ENCODE measurements at regions not wholly inside any gene's neighbourhood (a gene's known extent, or its start where the extent isn't known, plus 50 kb on each side); places are given as distances from the start of the nearest gene placed in this dataset.

GRCh38 chr21:22871692-22872091 lies 1873.5 kb downstream of the NCAM2 start:
- H3K27me3 ChIP-seq (replicated peaks; ENCODE audit: control insufficient read depth, insufficient read depth, low read length) = no peaks in the 10 kb centered on the region
- no peaks in the 10 kb centered on the region for H3K4me1 ChIP-seq (ENCODE audit: control insufficient read depth, insufficient read depth, low read length)
- H3K4me3 ChIP-seq (ENCODE audit: low read length) = no peak overlapping the region
- no peak for DNase-seq (ENCODE audit: low read depth)
- no peaks in the 10 kb centered on the region for H3K9me3 ChIP-seq (ENCODE audit: control insufficient read depth, low read length)
- H3K9ac ChIP-seq (ENCODE audit: low read length) = no peak overlapping the region
- no peaks in the 10 kb centered on the region for H3K36me3 ChIP-seq (ENCODE audit: control insufficient read depth, insufficient read depth, low read length, severe bottlenecking)

- Histone ChIP-seq H3K9ac (ENCODE audit: low read length) (no peak overlapping the region), H3K4me3 (ENCODE audit: low read length) (no peak overlapping the region)
Measured at GRCh38 chr21:22880573-22880972, 1882.4 kb downstream of the NCAM2 start.

GRCh38 chr21:22881131-22881530 lies 1882.9 kb downstream of the NCAM2 start:
- H3K9ac ChIP-seq (ENCODE audit: low read length) = no peak overlapping the region
- no peaks in the 10 kb centered on the region for H3K36me3 ChIP-seq (ENCODE audit: control insufficient read depth, insufficient read depth, low read length, severe bottlenecking)
- no peak overlapping the region for H3K4me3 ChIP-seq (ENCODE audit: low read length)
- H3K9me3 ChIP-seq (ENCODE audit: control insufficient read depth, low read length) = no peaks in the 10 kb centered on the region
- H3K27me3 ChIP-seq (replicated peaks; ENCODE audit: control insufficient read depth, insufficient read depth, low read length) = no peaks in the 10 kb centered on the region
- no peaks in the 10 kb centered on the region for H3K4me1 ChIP-seq (ENCODE audit: control insufficient read depth, insufficient read depth, low read length)
- DNase-seq (ENCODE audit: low read depth) = no peak

More at GRCh38 chr21:22880573-22880972, 1882.4 kb downstream of the NCAM2 start:
- no peaks in the 10 kb centered on the region for H3K36me3 ChIP-seq (ENCODE audit: control insufficient read depth, insufficient read depth, low read length, severe bottlenecking)
- no peak for DNase-seq (ENCODE audit: low read depth)
- H3K9me3 ChIP-seq (ENCODE audit: control insufficient read depth, low read length) = no peaks in the 10 kb centered on the region
- no peaks in the 10 kb centered on the region for H3K4me1 ChIP-seq (ENCODE audit: control insufficient read depth, insufficient read depth, low read length)
- no peaks in the 10 kb centered on the region for H3K27me3 ChIP-seq (replicated peaks; ENCODE audit: control insufficient read depth, insufficient read depth, low read length)

GRCh38 chr21:22885079-22885478 lies 1886.9 kb downstream of the NCAM2 start:
- Histone ChIP-seq H3K9me3 (ENCODE audit: control insufficient read depth, low read length) (no peaks in the 10 kb centered on the region), H3K4me1 (ENCODE audit: control insufficient read depth, insufficient read depth, low read length) (no peaks in the 10 kb centered on the region), H3K9ac (ENCODE audit: low read length) (no peak overlapping the region), H3K4me3 (ENCODE audit: low read length) (no peak overlapping the region), H3K36me3 (ENCODE audit: control insufficient read depth, insufficient read depth, low read length, severe bottlenecking) (no peaks in the 10 kb centered on the region), H3K27me3 (replicated peaks; ENCODE audit: control insufficient read depth, insufficient read depth, low read length) (no peaks in the 10 kb centered on the region)
- no peak for DNase-seq (ENCODE audit: low read depth)

GRCh38 chr21:22885614-22886013 lies 1887.4 kb downstream of the NCAM2 start:
- Histone ChIP-seq H3K4me1 (ENCODE audit: control insufficient read depth, insufficient read depth, low read length) (no peaks in the 10 kb centered on the region), H3K9me3 (ENCODE audit: control insufficient read depth, low read length) (no peaks in the 10 kb centered on the region)
- no peak for DNase-seq (ENCODE audit: low read depth)

GRCh38 chr21:22889445-22889844 lies 1891.2 kb downstream of the NCAM2 start:
- Histone ChIP-seq H3K9me3 (ENCODE audit: control insufficient read depth, low read length) (no peaks in the 10 kb centered on the region), H3K9ac (ENCODE audit: low read length) (no peak overlapping the region), H3K4me3 (ENCODE audit: low read length) (no peak overlapping the region), H3K4me1 (ENCODE audit: control insufficient read depth, insufficient read depth, low read length) (no peaks in the 10 kb centered on the region), H3K36me3 (ENCODE audit: control insufficient read depth, insufficient read depth, low read length, severe bottlenecking) (no peaks in the 10 kb centered on the region), H3K27me3 (replicated peaks; ENCODE audit: control insufficient read depth, insufficient read depth, low read length) (no peaks in the 10 kb centered on the region)
- no peak for DNase-seq (ENCODE audit: low read depth)

More at GRCh38 chr21:22885614-22886013, 1887.4 kb downstream of the NCAM2 start:
- Histone ChIP-seq H3K27me3 (replicated peaks; ENCODE audit: control insufficient read depth, insufficient read depth, low read length) (no peaks in the 10 kb centered on the region), H3K36me3 (ENCODE audit: control insufficient read depth, insufficient read depth, low read length, severe bottlenecking) (no peaks in the 10 kb centered on the region), H3K9ac (ENCODE audit: low read length) (no peak overlapping the region), H3K4me3 (ENCODE audit: low read length) (no peak overlapping the region)

- Histone ChIP-seq H3K4me1 (ENCODE audit: control insufficient read depth, insufficient read depth, low read length) (no peaks in the 10 kb centered on the region), H3K9me3 (ENCODE audit: control insufficient read depth, low read length) (no peaks in the 10 kb centered on the region), H3K27me3 (replicated peaks; ENCODE audit: control insufficient read depth, insufficient read depth, low read length) (no peaks in the 10 kb centered on the region), H3K9ac (ENCODE audit: low read length) (no peak overlapping the region), H3K4me3 (ENCODE audit: low read length) (no peak overlapping the region), H3K36me3 (ENCODE audit: control insufficient read depth, insufficient read depth, low read length, severe bottlenecking) (no peaks in the 10 kb centered on the region)
- DNase-seq (ENCODE audit: low read depth) = no peak
Measured at GRCh38 chr21:22890656-22891055, 1892.4 kb downstream of the NCAM2 start.

GRCh38 chr21:22892028-22892427 lies 1893.8 kb downstream of the NCAM2 start:
- no peak overlapping the region for H3K9ac ChIP-seq (ENCODE audit: low read length)
- no peaks in the 10 kb centered on the region for H3K4me1 ChIP-seq (ENCODE audit: control insufficient read depth, insufficient read depth, low read length)
- H3K9me3 ChIP-seq (ENCODE audit: control insufficient read depth, low read length) = no peaks in the 10 kb centered on the region
- no peak overlapping the region for H3K4me3 ChIP-seq (ENCODE audit: low read length)
- H3K36me3 ChIP-seq (ENCODE audit: control insufficient read depth, insufficient read depth, low read length, severe bottlenecking) = no peaks in the 10 kb centered on the region
- DNase-seq (ENCODE audit: low read depth) = no peak
- no peaks in the 10 kb centered on the region for H3K27me3 ChIP-seq (replicated peaks; ENCODE audit: control insufficient read depth, insufficient read depth, low read length)

- Histone ChIP-seq H3K4me1 (ENCODE audit: control insufficient read depth, insufficient read depth, low read length) (no peaks in the 10 kb centered on the region), H3K4me3 (ENCODE audit: low read length) (no peak overlapping the region), H3K36me3 (ENCODE audit: control insufficient read depth, insufficient read depth, low read length, severe bottlenecking) (no peaks in the 10 kb centered on the region), H3K9ac (ENCODE audit: low read length) (no peak overlapping the region), H3K27me3 (replicated peaks; ENCODE audit: control insufficient read depth, insufficient read depth, low read length) (no peaks in the 10 kb centered on the region), H3K9me3 (ENCODE audit: control insufficient read depth, low read length) (no peaks in the 10 kb centered on the region)
- DNase-seq (ENCODE audit: low read depth) = no peak
Measured at GRCh38 chr21:22892740-22893139, 1894.5 kb downstream of the NCAM2 start.

- H3K9me3 ChIP-seq (ENCODE audit: control insufficient read depth, low read length) = no peaks in the 10 kb centered on the region
- H3K9ac ChIP-seq (ENCODE audit: low read length) = no peak overlapping the region
- no peak for DNase-seq (ENCODE audit: low read depth)
- H3K36me3 ChIP-seq (ENCODE audit: control insufficient read depth, insufficient read depth, low read length, severe bottlenecking) = no peaks in the 10 kb centered on the region
- H3K27me3 ChIP-seq (replicated peaks; ENCODE audit: control insufficient read depth, insufficient read depth, low read length) = no peaks in the 10 kb centered on the region
- no peak overlapping the region for H3K4me3 ChIP-seq (ENCODE audit: low read length)
- H3K4me1 ChIP-seq (ENCODE audit: control insufficient read depth, insufficient read depth, low read length) = no peaks in the 10 kb centered on the region
Measured at GRCh38 chr21:22898051-22898665, 1899.9 kb downstream of the NCAM2 start.

- H3K9me3 ChIP-seq (ENCODE audit: control insufficient read depth, low read length) = no peaks in the 10 kb centered on the region
- DNase-seq (ENCODE audit: low read depth) = no peak
- no peaks in the 10 kb centered on the region for H3K36me3 ChIP-seq (ENCODE audit: control insufficient read depth, insufficient read depth, low read length, severe bottlenecking)
- no peaks in the 10 kb centered on the region for H3K4me1 ChIP-seq (ENCODE audit: control insufficient read depth, insufficient read depth, low read length)
- H3K9ac ChIP-seq (ENCODE audit: low read length) = no peak overlapping the region
- H3K4me3 ChIP-seq (ENCODE audit: low read length) = no peak overlapping the region
- no peaks in the 10 kb centered on the region for H3K27me3 ChIP-seq (replicated peaks; ENCODE audit: control insufficient read depth, insufficient read depth, low read length)
Measured at GRCh38 chr21:22900490-22900889, 1902.3 kb downstream of the NCAM2 start.

- Histone ChIP-seq H3K4me3 (ENCODE audit: low read length) (no peak overlapping the region), H3K4me1 (ENCODE audit: control insufficient read depth, insufficient read depth, low read length) (no peaks in the 10 kb centered on the region), H3K9me3 (ENCODE audit: control insufficient read depth, low read length) (no peaks in the 10 kb centered on the region), H3K9ac (ENCODE audit: low read length) (no peak overlapping the region), H3K27me3 (replicated peaks; ENCODE audit: control insufficient read depth, insufficient read depth, low read length) (no peaks in the 10 kb centered on the region), H3K36me3 (ENCODE audit: control insufficient read depth, insufficient read depth, low read length, severe bottlenecking) (no peaks in the 10 kb centered on the region)
- DNase-seq (ENCODE audit: low read depth) = no peak
Measured at GRCh38 chr21:22903851-22904250, 1905.6 kb downstream of the NCAM2 start.
